Breast epithelium (tissue), 4 donors: ENCODE measurements at regions not wholly inside any gene's neighbourhood (a gene's known extent, or its start where the extent isn't known, plus 50 kb on each side); places are given as distances from the start of the nearest gene placed in this dataset.

ENCODE experiments used
- DNase-seq, 2 donors: peaks; one replicate each; pipeline ENCODE4 v3.0.0-alpha.2; 2019; ENCODE audit warnings: low spot score in 2 of 2
- H3K27ac ChIP-seq, 2 donors: fragments of 200-600 bp; sonication (generic) in 1 of 2; one replicate each; pipeline ENCODE4 v1.5.1; 2016 to 2019; ENCODE audit warnings: mild to moderate bottlenecking in 1 of 2
- H3K27me3 ChIP-seq, 2 donors: fragments of 200-600 bp; sonication (generic) in 1 of 2; one replicate each; pipeline versions ENCODE4 v1.5.1 to v1.6.0; 2017 to 2019; ENCODE audit warnings: control low read depth in 1 of 2, mild to moderate bottlenecking in 1 of 2
- H3K36me3 ChIP-seq: fragments of 200-600 bp; one replicate; pipeline ENCODE4 v1.5.1; 2019
- H3K4me1 ChIP-seq, 2 donors: fragments of 200-600 bp; sonication (generic); one replicate each; pipeline ENCODE4 v1.5.1; 2016 to 2019; ENCODE audit warnings: control low read depth in 1 of 2
- H3K4me3 ChIP-seq, 3 donors: fragments of 200-600 bp; sonication (generic); 1 replicate in 2 of 3; 2 replicates in 1 of 3; pipeline ENCODE4 v1.5.1; 2016 to 2019; ENCODE audit warnings: mild to moderate bottlenecking in 3 of 3, moderate library complexity in 2 of 3
- H3K9me3 ChIP-seq, 2 donors: fragments of 200-600 bp; sonication (generic) in 1 of 2; one replicate each; pipeline ENCODE4 v1.5.1; 2016 to 2019; ENCODE audit warnings: control low read depth in 1 of 2
- POLR2A ChIP-seq: fragments of 450-650 bp; IDR thresholded peaks from one replicate; pipeline ENCODE4 v1.6.1; 2016; ENCODE audit warnings: antibody characterized with exemption, mild to moderate bottlenecking, moderate library complexity
- POLR2AphosphoS5 ChIP-seq, 3 donors: sonication (generic); formaldehyde crosslinking; IDR thresholded peaks; one replicate each; pipeline ENCODE4 v1.6.1; 2017; ENCODE audit warnings: antibody characterized with exemption in 3 of 3
- intact Hi-C: fragments of 100-400 bp; cut with DNase I; formaldehyde crosslinking; loops from one replicate; pipeline ENCODE4 v1.15.1; 2023; ENCODE audit warnings: low total_unique reads
- TF ChIP-seq, protein P1 (sequence below), 3 donors: fragments of 450-650 bp; IDR thresholded peaks; one replicate each; pipeline ENCODE4 v1.5.1; 2016 to 2017; ENCODE audit warnings: antibody characterized with exemption in 3 of 3, mild to moderate bottlenecking in 3 of 3, moderate library complexity in 3 of 3

DNA sequence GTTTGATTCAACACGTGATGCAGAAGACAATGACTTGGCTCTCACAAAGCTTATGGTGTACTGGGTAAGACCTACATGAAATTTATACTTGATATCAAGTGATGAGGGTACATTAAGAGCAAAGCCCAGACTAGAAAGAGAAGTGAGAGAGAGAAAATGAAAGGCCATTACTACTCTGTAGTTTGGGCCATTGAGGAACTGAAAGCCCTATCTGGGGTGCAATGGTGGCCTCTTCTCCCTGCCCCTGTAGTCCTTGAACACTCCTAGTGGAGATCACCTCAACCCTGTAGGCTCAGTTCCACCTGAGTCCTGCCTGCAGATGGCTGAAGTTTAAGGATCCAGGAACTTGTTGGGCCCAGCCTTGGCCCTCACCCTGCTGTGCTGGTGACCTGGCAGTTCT is 569.8 kb upstream of the MEX3C start:
- Histone ChIP-seq H3K4me1 (no peaks in the 10 kb centered on the region), H3K4me3 (no peak overlapping the region), H3K36me3 (no peaks in the 10 kb centered on the region), H3K9me3 (no peaks in the 10 kb centered on the region), H3K27ac (no peak overlapping the region), H3K27me3 (no peaks in the 10 kb centered on the region)
- intact Hi-C loops = no loop called here
- no peak for DNase-seq
- TF ChIP-seq, protein P1, sequence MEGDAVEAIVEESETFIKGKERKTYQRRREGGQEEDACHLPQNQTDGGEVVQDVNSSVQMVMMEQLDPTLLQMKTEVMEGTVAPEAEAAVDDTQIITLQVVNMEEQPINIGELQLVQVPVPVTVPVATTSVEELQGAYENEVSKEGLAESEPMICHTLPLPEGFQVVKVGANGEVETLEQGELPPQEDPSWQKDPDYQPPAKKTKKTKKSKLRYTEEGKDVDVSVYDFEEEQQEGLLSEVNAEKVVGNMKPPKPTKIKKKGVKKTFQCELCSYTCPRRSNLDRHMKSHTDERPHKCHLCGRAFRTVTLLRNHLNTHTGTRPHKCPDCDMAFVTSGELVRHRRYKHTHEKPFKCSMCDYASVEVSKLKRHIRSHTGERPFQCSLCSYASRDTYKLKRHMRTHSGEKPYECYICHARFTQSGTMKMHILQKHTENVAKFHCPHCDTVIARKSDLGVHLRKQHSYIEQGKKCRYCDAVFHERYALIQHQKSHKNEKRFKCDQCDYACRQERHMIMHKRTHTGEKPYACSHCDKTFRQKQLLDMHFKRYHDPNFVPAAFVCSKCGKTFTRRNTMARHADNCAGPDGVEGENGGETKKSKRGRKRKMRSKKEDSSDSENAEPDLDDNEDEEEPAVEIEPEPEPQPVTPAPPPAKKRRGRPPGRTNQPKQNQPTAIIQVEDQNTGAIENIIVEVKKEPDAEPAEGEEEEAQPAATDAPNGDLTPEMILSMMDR (IDR thresholded peaks at IDR 0.05) = no peak
- TF ChIP-seq POLR2A = no peak
- TF ChIP-seq POLR2AphosphoS5 (IDR thresholded peaks at IDR 0.05) = no peak

DNA sequence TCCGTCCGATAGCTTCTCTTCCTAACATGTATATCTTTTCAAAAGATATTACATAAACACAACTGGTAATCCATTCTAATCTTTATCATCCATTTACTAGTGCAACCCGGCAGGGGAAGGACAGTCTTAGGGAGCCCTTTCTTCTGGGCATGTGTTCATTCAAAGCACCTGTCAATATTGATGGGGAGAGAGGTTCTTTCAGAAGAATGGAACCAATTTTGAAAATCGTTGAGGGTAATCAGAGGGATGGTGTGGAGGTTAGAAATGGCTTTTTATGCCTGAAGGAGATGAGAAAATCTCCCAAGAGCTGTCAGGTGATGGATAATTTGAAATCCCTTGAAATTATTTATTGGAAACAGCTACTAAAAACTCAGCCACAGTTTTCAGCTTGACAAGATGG is 561.9 kb upstream of the DCC start:
- Histone ChIP-seq H3K9me3 (no peaks in the 10 kb centered on the region), H3K4me1 (no peaks in the 10 kb centered on the region), H3K4me3 (no peak overlapping the region), H3K27ac (no peak overlapping the region), H3K36me3 (no peaks in the 10 kb centered on the region), H3K27me3 (no peaks in the 10 kb centered on the region)
- intact Hi-C loops = no loop called here
- no peak for DNase-seq
- TF ChIP-seq POLR2AphosphoS5 (IDR thresholded peaks at IDR 0.05) = no peak
- no peak for TF ChIP-seq POLR2A
- TF ChIP-seq, protein P1 (IDR thresholded peaks at IDR 0.05) = no peak

DNA sequence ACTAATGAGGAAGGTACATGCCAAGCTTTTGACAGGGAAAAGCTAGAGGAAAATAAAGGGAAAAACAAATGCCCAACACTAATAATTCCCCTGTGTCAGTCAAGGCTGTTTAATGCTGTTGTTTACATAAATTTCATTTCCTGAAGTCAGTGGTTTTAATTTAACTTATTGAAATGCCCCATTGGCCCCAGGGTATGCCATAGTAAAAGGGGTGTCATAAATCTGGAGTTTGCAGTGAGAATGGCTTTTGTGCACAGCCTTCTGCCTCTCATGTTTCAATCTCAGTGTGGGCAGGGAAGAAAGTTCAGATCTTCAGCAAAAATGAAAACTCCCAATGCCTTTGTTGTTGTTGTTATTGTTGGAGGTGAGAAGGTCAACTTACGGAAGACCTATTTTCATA is 550.1 kb upstream of the DCC start:
- no peak for DNase-seq
- Histone ChIP-seq H3K27ac (no peak overlapping the region), H3K9me3 (no peaks in the 10 kb centered on the region), H3K36me3 (no peaks in the 10 kb centered on the region), H3K4me3 (no peak overlapping the region), H3K4me1 (no peaks in the 10 kb centered on the region), H3K27me3 (no peaks in the 10 kb centered on the region)
- intact Hi-C loops = loop anchor here (5.0 kb wide), 1 partner anchor 862 kb away; no protein-coding TSS in a partner anchor
- TF ChIP-seq, protein P1 (IDR thresholded peaks at IDR 0.05) = no peak
- no peak for TF ChIP-seq POLR2AphosphoS5 (IDR thresholded peaks at IDR 0.05)
- no peak for TF ChIP-seq POLR2A

DNA sequence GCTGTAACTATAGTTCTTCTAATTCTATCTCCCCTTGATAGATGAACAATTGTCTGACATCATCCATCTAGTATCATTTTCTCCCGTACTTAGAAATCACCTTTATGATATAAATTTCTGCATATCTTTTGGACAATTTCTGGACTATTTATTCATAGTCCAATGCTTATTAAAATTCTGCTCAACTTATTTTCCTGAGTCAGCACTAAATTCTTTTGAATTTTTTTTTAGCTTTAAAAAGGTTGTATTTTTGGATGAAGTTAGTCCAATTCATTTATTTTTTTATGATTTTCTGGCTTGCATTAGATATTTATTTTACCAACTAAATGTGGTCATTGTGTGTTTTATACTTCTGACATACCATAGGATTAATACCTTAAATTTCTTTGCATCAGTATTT is 538.5 kb upstream of the DCC start:
- H3K27me3 ChIP-seq = no peaks in the 10 kb centered on the region
- H3K9me3 ChIP-seq = peaks cover 0 to 9% of the 10 kb centered on the region in 2 donors
- no peaks in the 10 kb centered on the region for H3K36me3 ChIP-seq
- no peak overlapping the region for H3K27ac ChIP-seq
- no peak for DNase-seq
- intact Hi-C loops = loop anchor here (2.0 kb wide), 1 partner anchor 19 kb away; no protein-coding TSS in a partner anchor
- no peaks in the 10 kb centered on the region for H3K4me1 ChIP-seq
- TF ChIP-seq, protein P1 (IDR thresholded peaks at IDR 0.05) = no peak
- TF ChIP-seq POLR2A = no peak
- no peak for TF ChIP-seq POLR2AphosphoS5 (IDR thresholded peaks at IDR 0.05)
- H3K4me3 ChIP-seq = no peak overlapping the region

DNA sequence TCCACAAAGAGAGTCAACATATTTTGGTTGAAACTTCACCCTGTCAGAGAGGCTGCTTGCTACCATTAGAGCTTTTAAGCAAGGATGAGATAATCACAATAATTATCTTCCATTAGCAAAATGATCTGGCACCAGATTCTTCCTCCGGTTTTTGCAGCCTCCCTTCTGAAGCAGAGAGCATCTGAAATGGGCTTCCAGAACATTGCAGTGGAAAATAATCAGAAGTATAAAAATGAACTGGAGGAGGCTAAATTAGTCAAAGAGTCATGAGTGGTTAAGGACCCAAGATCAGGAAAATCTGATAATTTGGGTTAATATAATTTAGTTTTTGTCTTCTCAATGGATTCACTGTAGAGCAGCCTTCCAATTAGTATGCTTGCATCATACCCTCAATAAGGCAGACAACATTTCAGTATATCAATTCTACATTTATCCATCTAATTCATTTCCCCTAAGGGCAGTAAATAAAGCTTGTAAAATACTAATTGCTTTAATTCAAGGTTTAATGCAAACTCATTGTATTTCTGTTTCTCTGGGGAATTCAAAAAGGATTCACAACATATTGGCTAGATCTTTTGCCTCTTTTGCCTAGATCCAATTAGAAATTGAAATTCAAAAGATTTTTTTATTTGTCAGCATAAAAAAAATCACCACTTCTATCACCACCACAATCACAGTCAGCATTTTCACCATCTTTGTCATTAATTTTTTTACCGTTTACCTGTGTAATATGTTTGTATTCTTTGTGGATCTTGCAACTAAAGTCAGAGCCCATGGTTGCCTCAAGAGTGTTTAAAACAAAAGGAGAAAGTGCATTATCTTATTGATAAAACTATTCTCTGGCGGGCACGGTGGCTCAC is 537.2 kb upstream of the DCC start:
- no peaks in the 10 kb centered on the region for H3K36me3 ChIP-seq
- H3K4me3 ChIP-seq = no peak overlapping the region
- no peak for TF ChIP-seq POLR2A
- TF ChIP-seq POLR2AphosphoS5 (IDR thresholded peaks at IDR 0.05) = no peak
- TF ChIP-seq, protein P1 (IDR thresholded peaks at IDR 0.05) = no peak
- H3K27me3 ChIP-seq = no peaks in the 10 kb centered on the region
- H3K4me1 ChIP-seq = no peaks in the 10 kb centered on the region
- intact Hi-C loops = no loop called here
- DNase-seq = no peak
- peaks cover 0 to 9% of the 10 kb centered on the region in 2 donors for H3K9me3 ChIP-seq
- no peak overlapping the region for H3K27ac ChIP-seq
